ENCODE measurements at regions not wholly inside any gene's neighbourhood (a gene's known extent, or its start where the extent isn't known, plus 50 kb on each side); places are given as distances from the start of the nearest gene placed in this dataset.

DNA sequence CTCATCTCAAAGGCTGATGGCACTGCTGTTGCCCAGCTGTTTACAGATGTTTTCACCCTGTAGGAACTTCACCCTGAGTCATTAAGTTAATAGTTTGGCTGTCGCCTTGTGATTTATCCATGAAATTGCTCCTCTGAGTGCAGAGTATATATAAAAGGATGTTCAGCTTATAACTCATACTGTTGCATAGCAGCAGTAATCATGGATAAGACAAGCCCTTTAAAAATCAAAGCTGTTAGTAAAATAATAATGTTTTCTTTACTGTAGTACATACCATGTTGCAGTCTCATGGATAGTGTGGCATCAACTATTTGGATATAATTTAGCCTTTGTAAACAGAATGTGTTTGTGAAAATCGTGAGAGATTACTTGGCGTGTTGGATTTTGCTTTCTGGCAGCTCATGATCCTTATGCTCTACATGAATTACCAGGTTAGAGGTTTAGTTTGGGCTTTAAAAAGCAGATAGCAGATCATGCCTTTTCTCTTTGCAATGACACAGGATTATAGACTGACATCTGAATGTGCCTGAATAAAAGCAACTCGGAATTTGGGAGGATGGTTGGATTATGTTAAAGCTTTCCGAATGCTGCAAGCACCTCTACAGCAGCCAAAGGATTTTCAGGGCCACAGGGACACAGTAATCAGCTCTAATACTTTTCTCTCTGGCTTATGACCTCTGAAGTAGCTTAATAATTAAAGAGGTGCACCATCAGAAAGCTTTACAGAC lies 279.7 kb upstream of the ATP2B1 start:
- no peak for DNase-seq

DNA sequence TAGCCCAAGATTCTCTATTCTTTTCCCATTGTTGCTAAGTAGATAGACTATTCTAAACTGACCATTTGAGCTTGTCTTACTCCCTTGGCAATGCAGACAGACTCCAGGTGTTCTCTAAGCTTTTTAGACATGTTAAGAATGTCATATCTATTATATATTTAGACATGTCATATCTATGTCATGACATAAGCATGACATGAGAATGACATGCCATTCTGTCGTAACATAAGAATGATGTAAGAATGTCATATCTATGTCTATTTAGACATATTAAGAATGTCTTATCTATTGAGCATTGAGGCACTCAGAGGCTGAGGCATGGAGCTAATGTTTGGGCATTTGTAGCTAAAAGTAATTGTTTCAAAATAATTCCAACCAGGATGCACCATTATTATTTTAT lies 277.3 kb upstream of the ATP2B1 start:
- DNase-seq: no peak

DNA sequence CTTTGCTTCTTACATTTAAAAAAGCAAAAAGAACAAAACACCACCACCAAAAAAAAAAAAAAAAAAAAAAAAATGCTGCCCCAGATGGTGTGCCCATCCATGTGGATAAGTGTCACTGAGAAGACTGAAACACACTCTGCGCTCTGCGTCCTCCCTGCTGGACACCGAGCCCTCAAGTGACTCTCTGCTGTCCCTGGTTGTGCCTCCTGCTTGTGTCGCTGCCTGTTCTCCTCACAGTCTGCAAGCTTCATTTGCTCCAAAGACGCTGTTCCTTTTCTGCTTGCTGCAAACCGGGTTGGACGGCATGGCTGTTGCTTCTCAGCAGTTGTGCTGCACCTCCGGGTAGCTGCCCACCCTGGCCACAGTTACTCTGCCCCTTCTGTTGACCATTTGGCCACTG lies 276.2 kb upstream of the ATP2B1 start:
- no peak for DNase-seq

DNA sequence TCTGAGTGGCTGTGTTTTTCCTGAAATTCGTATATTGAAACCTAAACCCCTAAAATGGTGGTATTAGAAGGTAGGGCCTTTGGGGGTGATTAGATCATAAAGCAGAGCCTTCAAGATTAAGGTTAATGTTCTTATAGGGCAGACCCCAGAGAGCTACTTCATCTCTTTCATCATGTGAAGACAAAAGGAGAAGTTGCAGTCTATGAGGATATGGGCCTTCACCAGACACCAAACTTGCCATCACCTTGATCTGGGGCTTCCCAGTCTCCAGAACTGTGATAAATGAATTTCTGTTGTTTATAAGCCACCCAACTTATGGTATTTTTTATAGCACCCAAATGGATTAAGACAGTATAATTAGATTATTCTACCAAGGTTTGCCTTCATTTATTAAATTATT lies 275.0 kb upstream of the ATP2B1 start:
- no peak for DNase-seq

DNA sequence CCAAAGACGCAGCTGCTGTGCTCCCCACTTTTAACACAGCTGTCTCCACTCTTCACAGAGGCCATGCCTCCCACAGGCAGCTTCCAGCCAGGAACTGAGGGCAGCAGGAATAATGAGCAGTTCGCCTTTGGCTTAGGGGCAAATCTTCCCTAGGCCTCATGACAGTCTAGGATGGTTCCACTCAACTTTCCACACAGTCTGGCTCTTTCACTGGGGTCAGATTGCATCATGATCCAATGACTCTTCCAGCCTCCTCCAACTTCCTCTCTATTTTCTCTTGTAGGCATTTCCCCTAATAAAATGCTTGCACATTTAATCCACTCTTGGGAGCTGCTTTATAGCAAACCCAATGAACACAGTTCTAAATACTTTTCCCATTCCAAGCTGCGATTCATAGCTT lies 271.6 kb upstream of the ATP2B1 start:
- no peak for DNase-seq

DNA sequence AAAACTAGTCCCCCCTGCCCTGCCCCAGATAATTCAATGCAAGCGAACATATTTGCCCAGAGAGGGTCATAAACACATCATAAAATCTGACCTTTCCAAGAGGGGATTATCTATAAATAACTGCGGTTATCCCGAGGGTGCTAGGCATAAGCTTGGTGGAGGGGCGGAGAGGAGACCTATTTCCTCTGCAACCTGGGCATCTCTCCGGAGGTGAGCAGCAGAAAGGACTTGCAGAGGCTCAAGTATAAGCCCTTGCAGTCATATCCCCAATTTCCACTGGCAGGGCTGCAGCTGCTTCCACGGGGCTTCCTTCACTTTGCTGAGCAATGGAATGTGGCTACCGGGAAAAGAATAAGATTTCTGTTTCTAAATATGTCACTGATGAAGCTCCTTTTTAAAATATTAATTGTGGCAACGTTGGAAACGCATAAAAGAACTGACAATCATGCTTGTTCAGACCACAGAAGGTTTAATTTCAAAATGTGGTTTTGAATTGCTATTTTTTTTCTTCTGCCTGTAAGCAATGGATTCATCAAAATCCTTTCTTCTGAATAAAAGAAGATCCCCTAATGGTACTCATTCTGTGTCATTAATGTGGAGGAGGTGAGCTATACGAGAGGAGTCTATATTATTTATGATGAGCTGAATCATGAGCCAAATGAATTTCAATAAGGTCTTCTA lies 268.9 kb upstream of the ATP2B1 start:
- no peak for DNase-seq

DNA sequence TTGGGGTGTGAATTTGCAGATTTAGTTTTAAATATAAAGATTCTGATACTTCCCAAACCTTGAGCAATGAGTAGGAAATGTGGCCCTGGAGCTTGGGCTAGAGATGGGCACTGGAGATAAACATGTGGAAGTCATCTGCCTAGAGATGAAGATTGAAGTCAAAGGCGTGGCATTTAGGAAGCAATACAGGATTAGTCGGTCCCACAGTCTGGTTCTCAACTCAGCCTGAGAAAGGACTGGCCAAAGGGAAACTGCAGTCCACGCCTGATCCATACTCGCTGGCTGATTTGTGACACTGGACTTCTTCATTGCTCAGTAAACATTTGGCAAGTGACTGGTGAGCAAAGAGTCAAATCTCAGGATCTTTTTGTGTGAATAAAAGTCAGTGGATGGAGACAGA lies 268.2 kb upstream of the ATP2B1 start:
- no peak for DNase-seq

DNA sequence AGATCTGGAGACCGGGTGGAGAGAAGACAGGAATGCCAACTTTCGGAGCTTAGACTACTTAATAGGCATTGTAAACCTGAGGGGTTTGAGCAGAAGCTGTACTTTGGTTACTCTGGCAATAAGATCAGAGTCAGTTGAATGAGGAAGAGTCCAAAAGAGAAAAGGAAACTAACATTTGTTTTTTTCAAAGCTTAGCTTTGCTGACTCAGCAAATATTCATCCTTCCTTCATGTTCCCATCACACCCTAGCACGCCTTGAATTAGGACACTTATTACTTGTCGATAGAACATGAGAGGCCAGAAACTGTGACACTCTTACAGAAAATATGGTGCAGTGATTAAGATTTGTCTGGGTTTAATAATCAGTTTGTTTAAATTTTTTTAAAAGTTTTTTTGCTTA lies 266.9 kb upstream of the ATP2B1 start:
- no peak for DNase-seq

DNA sequence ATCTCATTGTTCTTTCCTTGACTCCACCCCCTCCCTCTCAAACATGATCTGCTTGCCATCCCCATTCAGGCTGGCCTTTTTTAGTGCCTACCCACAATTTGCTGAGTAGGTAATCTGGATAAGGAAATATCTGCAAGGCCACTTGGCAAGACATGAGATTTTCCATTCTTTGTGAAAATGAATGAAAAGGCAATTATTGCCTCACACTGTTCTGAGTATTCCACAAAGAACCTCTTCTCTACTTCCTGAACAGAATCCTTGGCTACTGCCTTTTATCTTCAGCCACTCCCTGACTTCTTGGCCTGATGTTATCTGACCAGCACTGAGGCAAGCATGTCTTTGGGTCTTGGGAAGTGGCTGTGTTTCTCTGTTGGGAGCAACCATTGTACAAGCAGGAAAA lies 263.2 kb upstream of the ATP2B1 start:
- DNase-seq: no peak

DNA sequence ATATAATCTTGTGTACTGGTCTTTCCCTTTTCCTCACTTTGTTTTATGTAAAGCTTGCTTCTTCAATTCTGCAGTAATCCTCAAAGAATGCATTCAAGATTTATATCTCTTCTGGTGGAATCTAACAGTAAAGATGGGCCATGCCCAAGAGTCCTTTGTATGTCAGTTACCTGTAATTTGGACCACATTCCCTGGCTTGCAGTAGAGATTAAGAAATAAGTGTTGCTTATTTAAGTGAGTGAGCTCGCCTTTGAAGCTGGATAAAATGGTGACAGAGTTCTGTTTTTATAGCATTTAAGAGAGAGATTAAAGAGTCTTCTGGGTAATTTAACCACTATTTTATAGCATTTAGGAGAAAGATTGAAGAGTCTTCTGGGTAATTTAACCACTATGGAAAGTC lies 262.1 kb upstream of the ATP2B1 start:
- no peak for DNase-seq

DNA sequence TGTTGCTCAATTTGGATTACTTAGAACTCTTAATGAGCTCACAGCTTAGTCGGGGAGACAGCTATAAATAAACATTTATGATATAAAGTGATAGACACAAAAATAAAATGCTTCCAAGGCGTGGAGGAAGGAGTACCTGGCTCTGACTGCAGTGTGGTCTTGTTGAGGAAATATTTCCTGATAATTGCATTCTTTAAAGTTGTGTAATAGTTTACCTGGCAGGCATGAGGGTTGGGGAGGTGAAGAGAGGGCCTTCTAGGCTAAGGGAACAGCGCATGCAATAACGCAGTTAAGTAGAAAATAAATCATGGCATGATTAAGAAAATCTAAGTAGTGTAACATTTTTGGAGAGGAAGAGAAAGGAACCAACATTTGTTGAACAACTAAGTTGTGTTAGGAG lies 260.5 kb upstream of the ATP2B1 start:
- no peak for DNase-seq

DNA sequence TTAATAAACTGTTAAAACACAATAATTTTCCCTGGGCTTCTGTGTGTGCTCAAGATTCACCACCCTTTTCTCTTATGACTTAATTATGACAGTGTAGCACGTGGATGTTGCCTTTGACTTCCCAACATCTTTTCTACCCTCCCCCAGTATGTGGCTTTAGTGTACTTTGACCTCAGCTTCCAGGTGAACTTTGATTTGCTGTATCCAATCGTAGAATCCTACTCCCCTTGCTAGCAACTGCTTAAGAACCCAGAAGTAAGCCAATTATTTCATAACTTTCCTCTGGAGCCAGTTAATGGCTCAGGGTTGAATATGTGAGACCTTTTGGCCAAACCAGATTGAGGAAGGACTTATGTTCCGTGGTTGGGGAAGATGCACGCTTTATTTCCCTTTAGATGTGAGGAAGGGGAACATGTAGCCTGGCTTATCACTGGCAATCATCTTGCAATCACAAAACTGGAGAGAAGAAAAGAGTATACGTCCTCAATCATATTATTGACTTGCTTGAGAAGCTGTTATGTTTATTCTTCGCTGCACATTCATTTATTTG lies 259.6 kb upstream of the ATP2B1 start:
- DNase-seq: no peak

DNA sequence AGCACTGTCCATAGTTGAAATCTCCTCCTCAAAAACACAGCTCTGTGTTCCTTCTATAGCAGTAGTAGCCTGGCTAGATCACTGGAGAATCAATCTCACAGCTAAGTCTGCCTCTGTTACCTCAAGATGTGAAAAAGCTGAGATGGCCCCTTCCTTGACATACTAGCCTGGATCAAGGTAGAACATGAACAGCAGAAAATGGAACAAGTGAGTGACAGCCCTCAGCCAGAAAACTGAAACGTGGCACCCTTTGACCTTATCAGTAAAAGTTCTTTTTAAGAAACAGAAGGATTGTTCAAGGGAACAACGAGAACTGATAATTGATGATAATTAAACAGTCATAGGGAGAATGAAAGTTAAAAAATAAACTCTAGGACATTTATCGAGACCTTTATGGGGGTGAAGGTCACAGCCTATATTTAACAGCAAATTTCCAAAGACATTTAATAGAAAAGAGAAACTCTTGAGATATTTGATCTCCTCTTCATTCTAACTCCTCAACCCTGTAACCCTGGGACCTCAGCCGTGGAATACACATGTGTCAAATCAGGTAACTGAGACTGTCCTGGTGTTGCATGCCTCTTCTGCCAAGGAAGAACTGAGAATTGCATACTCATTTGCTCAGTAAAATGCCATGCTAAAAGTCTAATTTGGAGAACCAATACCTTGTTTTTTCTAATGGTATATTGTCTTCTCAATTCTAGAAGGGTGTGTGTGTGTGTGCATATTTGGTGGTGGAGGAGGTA lies 258.0 kb upstream of the ATP2B1 start:
- no peak for DNase-seq

DNA sequence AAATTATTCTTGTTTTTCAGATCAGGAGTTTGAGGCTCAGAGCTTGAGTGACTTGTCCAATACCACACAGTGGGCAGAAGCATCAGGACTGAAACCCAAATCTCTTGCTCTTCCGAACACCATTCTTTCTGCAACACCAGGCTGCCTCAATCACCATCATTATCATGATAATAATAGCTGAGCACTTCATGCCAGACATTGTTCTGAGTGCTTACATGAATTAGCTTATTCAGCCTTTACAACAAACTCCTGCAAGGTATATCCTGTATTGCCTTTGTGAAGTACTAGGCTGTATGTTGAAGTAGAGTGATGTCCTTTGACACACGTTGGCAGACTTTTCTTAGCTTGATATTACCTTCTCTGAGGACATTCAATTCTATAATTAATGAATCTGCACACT lies 257.4 kb upstream of the ATP2B1 start:
- no peak for DNase-seq

DNA sequence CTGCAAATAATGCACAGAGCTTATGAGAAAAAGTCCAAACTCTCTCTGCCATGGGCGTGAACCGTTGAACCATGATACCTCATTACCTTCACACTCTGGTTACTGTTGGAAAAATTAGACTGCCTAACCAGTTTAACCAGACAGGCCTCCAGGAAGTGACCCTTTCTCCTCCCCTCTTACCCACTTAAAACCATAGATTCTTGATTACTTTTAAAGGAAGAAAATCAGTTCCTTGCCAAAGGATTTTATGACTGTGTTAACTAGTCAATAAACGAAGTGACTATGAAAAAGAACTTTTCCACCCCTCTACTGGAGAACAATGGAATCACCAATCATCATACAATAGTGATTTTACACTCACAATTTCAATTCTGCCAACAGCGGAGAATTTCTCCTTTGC lies 254.0 kb upstream of the ATP2B1 start:
- no peak for DNase-seq

DNA sequence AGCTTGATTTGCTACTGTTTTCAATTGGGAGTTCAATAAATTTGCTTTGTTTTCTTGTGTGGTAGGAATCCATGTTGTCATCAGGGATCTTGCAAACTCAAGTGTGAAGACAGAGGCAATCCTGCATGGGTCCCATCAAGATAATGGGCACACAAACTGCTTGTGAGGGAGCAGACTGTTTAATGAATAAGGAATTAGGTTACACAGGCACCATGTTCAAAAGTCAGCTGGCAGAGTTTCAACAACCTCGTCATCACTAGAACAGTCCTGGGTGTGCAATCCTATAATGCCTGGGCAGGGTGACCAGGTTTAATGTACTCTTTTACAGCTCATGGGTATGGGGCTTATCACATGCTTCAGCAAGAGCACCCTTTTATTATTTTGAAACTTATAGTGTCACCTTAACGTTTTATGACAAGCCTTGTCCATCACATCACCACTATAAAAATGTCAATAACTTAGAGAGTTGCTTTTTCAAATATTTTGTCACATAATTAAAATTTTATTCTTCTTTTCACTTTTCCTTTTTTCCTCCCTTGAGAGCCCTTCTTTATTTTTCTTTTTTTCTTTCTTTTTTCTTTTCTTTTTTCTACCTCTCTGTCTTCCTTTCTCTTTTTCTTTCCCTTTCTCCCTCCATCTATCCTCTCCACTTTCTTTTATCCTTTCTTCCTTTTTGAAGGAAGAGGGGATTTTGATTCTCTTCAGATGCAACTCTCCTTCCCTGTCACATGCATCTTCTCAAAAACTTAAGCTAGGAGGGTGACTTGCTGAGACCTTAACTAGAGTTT lies 252.2 kb upstream of the ATP2B1 start:
- no peak for DNase-seq

DNA sequence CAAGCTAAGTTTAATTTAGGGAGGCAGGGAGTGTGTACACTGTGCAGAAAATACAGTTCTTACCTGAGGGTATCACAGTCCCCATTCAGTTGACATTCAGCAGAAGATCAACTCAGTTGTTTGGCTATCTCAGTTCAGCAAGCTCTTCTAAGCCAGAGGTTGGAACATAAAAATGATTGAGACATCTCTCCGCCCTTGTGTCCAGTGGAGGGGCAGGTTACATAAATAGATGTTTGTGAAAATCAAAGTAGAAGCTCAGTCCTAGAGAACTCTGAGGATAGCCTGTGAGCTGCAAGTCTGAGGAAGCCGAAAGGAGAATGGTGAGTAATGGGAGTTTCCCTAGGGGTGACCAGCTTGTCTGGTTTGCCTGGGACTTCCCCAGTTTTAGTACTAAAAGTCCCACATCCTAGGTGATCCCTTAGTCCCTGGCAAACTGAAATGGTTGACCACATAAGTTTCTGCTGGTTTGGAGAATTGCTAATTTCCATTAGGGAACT lies 251.4 kb upstream of the ATP2B1 start:
- no peak for DNase-seq

DNA sequence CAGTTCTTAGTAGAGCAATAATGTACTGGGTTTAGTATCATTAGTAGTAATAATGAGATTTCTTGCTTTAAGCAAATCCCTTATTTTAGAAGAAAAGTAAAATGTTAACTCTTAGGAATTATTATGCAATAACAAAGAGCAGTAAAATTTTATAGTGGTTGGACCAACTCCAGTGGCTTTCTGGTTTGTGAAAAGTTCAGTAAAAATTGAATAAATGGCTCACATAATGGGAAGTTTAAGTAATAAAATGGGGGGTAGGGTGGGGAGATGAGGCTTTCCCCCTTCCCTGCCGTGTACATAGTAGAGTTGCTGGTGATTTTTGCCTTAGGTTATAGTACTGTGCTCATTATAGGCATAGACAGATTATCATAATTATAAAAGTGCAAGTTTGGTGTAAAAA lies 250.5 kb upstream of the ATP2B1 start:
- no peak for DNase-seq

DNA sequence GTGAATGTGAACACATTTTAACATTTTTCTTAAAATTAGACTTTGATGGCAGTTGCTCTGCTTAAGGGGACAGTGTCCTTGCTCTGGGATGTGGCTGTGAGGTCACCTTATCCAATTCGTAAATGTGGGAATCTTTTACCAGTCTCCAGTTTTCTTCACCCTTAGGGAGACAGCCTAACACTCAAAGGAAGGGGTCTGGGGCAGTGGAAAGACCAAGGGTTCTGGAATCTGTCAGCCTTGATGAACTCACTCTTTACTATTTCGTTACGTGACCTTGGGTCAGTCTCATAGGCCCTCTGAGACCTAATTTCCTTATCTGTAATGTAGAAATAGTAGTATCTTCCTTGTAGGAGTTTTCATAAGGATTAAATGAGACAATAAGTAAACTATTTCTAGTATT lies 245.6 kb upstream of the ATP2B1 start:
- no peak for DNase-seq

DNA sequence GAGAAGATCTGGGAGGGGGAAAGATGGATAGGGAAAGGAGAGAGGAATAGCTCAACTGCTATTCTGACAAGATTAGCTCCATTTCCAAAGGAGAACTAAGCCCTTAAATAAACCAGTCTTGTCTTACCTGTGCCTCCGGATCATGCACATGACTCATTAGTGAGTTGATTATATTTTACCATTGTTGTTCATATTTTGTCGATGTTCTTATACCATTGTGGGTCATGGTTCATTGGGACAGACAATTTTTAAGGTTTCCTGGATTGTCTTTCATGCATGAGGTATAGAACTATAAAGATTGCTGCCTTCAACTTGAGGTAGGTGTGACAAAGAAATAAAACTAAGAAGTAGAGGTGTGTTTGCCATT lies 243.0 kb upstream of the ATP2B1 start:
- DNase-seq: no peak

DNA sequence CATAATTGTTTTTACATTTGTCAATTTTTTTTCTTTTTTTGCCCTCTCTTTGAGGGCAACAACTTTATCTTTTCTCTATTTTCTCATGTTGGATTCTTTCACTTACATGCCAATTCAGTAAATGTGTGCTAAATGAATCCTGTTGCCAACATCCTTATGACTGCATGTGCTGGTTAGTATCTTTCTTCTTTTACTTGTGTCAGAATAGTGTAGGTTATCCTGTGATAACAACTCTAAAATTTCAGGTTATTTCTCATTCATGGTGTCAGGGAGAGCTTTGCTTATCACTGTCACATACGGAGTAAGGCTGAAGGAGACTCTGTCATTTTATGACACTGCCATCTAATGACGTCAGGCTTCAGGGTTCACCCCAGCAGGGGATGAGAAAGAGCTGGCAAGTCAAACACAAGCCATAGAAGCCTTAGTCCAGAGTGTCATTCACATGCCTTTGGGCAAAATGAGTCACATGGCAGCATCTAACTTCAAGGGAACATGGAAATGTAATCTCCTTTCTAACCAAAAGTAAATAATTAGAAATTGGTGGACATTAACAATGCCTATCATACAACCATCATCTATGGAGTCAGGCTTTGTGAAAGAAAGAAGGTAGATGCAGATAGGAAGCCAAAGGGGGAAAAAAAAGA lies 242.5 kb upstream of the ATP2B1 start:
- DNase-seq: no peak

DNA sequence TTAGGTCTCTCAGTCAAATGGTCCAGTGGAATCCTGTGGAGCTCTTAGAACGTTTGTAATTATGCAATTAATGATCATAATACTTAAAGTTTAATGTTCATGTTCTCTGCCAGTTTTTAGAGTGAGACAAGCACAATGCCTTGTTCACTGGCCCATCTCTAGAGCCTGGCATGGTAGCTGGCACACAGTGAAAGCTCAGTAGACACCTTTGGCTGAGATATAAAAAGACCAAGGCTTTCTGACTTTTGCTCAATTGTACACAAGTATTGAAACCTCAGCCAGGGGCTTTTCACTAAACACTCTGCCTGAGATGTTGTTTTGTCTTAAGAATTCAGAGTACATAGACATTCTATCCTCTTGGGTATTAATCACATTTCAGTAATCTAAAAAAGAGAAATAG lies 241.8 kb upstream of the ATP2B1 start:
- DNase-seq: no peak

Data from right kidney (tissue), 1 donor.